Common myeloid progenitor, CD34-positive (primary cell): ENCODE measurements at regions not wholly inside any gene's neighbourhood (a gene's known extent, or its start where the extent isn't known, plus 50 kb on each side); places are given as distances from the start of the nearest gene placed in this dataset.

Experiments
- CTCF ChIA-PET: fragments of 350-600 bp; sonication (Branson Sonifier 250); formaldehyde crosslinking; loops from one replicate; lab custom pipeline; 2021; ENCODE audit warnings: antibody characterized with exemption; lab: Charles Lee
- POLR2A ChIA-PET: fragments of 350-600 bp; sonication (Branson Sonifier 250); formaldehyde crosslinking; loops from one replicate; lab custom pipeline; 2021; ENCODE audit warnings: antibody characterized with exemption; lab: Charles Lee
- DNase-seq, 3 donors: peaks; one replicate each; pipeline versions ENCODE4 v3.0.0 to v3.0.0-alpha.2; 2013
- H3K27ac ChIP-seq, 2 experiments: 1 replicate in 1 of 2; 2 replicates in 1 of 2; pipeline ENCODE4 v1.7.0; 2013; ENCODE audit warnings: inconsistent platforms in 2 of 2, low read length in 2 of 2, mild to moderate bottlenecking in 2 of 2, low read depth in 1 of 2, moderate library complexity in 1 of 2; ENCODE audit not compliant: severe bottlenecking in 2 of 2, insufficient read depth in 1 of 2, poor library complexity in 1 of 2
- H3K27me3 ChIP-seq, 5 experiments: replicated peaks in 2 of 5; 1 replicate in 3 of 5; 2 replicates in 2 of 5; pipeline versions ENCODE4 v1.6.1 to v1.7.0; 2013; ENCODE audit warnings: low read length in 4 of 5, mild to moderate bottlenecking in 2 of 5, moderate library complexity in 2 of 5, inconsistent platforms in 1 of 5; ENCODE audit not compliant: insufficient read depth in 5 of 5, control insufficient read depth in 4 of 5
- H3K36me3 ChIP-seq, 4 experiments: 1 replicate in 2 of 4; 2 replicates in 2 of 4; pipeline versions ENCODE4 v1.6.1 to v1.7.0; 2013; ENCODE audit warnings: low read length in 3 of 4, control low read depth in 1 of 4, mild to moderate bottlenecking in 1 of 4; ENCODE audit not compliant: control insufficient read depth in 4 of 4, insufficient read depth in 4 of 4
- H3K4me1 ChIP-seq, 4 experiments: 1 replicate in 3 of 4; 2 replicates in 1 of 4; pipeline versions ENCODE4 v1.6.1 to v1.7.1; 2013; ENCODE audit warnings: low read length in 3 of 4, mild to moderate bottlenecking in 3 of 4, control low read depth in 1 of 4, inconsistent platforms in 1 of 4, moderate library complexity in 1 of 4; ENCODE audit not compliant: control insufficient read depth in 4 of 4, insufficient read depth in 4 of 4; ENCODE audit errors: control extremely low read depth in 1 of 4
- H3K4me3 ChIP-seq, 7 experiments: 1 replicate in 4 of 7; 2 replicates in 3 of 7; pipeline versions ENCODE4 v1.5.1 to v1.7.0; 2013; ENCODE audit warnings: mild to moderate bottlenecking in 7 of 7, low read length in 6 of 7, moderate library complexity in 6 of 7, inconsistent platforms in 2 of 7, low read depth in 2 of 7, control low read depth in 1 of 7; ENCODE audit not compliant: insufficient read depth in 4 of 7, control insufficient read depth in 1 of 7; ENCODE audit errors: extremely low read depth in 1 of 7
- H3K9me3 ChIP-seq, 5 experiments: 1 replicate in 4 of 5; 2 replicates in 1 of 5; pipeline versions ENCODE4 v1.6.1 to v1.7.1; 2013; ENCODE audit warnings: low read length in 4 of 5, mild to moderate bottlenecking in 2 of 5, inconsistent platforms in 1 of 5, low read depth in 1 of 5, moderate library complexity in 1 of 5; ENCODE audit not compliant: control insufficient read depth in 4 of 5, insufficient read depth in 2 of 5; ENCODE audit errors: control extremely low read depth in 1 of 5
- WGBS: methylation state at CpG from one replicate; pipeline ENCODE4 v1.1.5; 2013; ENCODE audit not compliant: insufficient coverage; 5-methylcytosine and 5-hydroxymethylcytosine counted together

GRCh38 chr3:161754420-161755053, 257.9 kb downstream of the OTOL1 start:
- Histone ChIP-seq H3K4me3 (no peak overlapping the region), H3K27me3 (no peaks in the 10 kb centered on the region), H3K27ac (no peak overlapping the region), H3K4me1 (no peaks in the 10 kb centered on the region), H3K9me3 (no peaks in the 10 kb centered on the region), H3K36me3 (no peaks in the 10 kb centered on the region)
- ChIA-PET POLR2A (no interaction called here), CTCF (no interaction called here)
- 100% methylated on average over 1 of the region's 3 CpGs for WGBS
- DNase-seq: no peak

GRCh38 chr3:161759444-161759843, 262.8 kb downstream of the OTOL1 start:
- DNase-seq: no peak
- no CpG with 5 or more reads among the region's 2 CpGs for WGBS
- POLR2A ChIA-PET: no interaction called here
- CTCF ChIA-PET: no interaction called here
- Histone ChIP-seq H3K27me3 (no peaks in the 10 kb centered on the region), H3K4me3 (no peak overlapping the region), H3K27ac (no peak overlapping the region), H3K4me1 (no peaks in the 10 kb centered on the region), H3K9me3 (peaks cover 0 to 5% (median 1%) of the 10 kb centered on the region in 5 experiments), H3K36me3 (no peaks in the 10 kb centered on the region)

GRCh38 chr3:161766331-161766730, 269.7 kb downstream of the OTOL1 start:
- DNase-seq: no peak
- H3K27me3 ChIP-seq: no peaks in the 10 kb centered on the region
- no peak overlapping the region for H3K27ac ChIP-seq
- H3K36me3 ChIP-seq: no peaks in the 10 kb centered on the region
- H3K4me1 ChIP-seq: peaks cover 3 to 17% (median 15%) of the 10 kb centered on the region in 4 experiments
- WGBS: no CpG with 5 or more reads among the region's 3 CpGs
- POLR2A ChIA-PET: no interaction called here
- CTCF ChIA-PET: no interaction called here
- peaks cover 0 to 1% (median 0%) of the 10 kb centered on the region in 5 experiments for H3K9me3 ChIP-seq
- no peak overlapping the region for H3K4me3 ChIP-seq

GRCh38 chr3:161770484-161771386, 274.1 kb downstream of the OTOL1 start:
- H3K9me3 ChIP-seq: peaks cover 0 to 19% (median 2%) of the 10 kb centered on the region in 5 experiments
- WGBS: 0% methylated on average over 1 of the region's 3 CpGs
- H3K4me3 ChIP-seq: peak overlapping the region in 2 of 7 experiments; percentile 29 to 51
- peak; percentile 85 to 94 (median 92) for DNase-seq
- no peaks in the 10 kb centered on the region for H3K36me3 ChIP-seq
- peaks cover 3 to 19% (median 17%) of the 10 kb centered on the region in 4 experiments for H3K4me1 ChIP-seq
- ChIA-PET CTCF (interaction anchor here (1.7 kb wide), 1 partner anchor 12 kb away, joined by 6 read pairs; no protein-coding TSS in a partner anchor), POLR2A (no interaction called here)
- H3K27me3 ChIP-seq: no peaks in the 10 kb centered on the region
- peak overlapping the region; percentile 43 to 51 for H3K27ac ChIP-seq

GRCh38 chr3:161781381-161781780, 284.8 kb downstream of the OTOL1 start:
- Histone ChIP-seq H3K4me3 (peak overlapping the region in 1 of 7 experiments; percentile 50), H3K27me3 (no peaks in the 10 kb centered on the region), H3K4me1 (peaks cover 0 to 10% (median 3%) of the 10 kb centered on the region in 4 experiments), H3K9me3 (peaks cover 0 to 15% (median 3%) of the 10 kb centered on the region in 5 experiments), H3K36me3 (no peaks in the 10 kb centered on the region), H3K27ac (peak overlapping the region; percentile 39 to 40)
- WGBS: no CpG with 5 or more reads among the region's 1 CpG
- peak; percentile 14 to 52 (median 45) for DNase-seq
- POLR2A ChIA-PET: no interaction called here
- CTCF ChIA-PET: interaction anchor here (2.3 kb wide), 2 partner anchors 9 to 11 kb away, joined by 6 to 8 read pairs; no protein-coding TSS in a partner anchor

GRCh38 chr3:161793194-161793930, 296.8 kb downstream of the OTOL1 start:
- H3K27ac ChIP-seq: no peak overlapping the region
- peaks cover 0 to 12% (median 2%) of the 10 kb centered on the region in 4 experiments for H3K4me1 ChIP-seq
- H3K9me3 ChIP-seq: no peaks in the 10 kb centered on the region
- H3K27me3 ChIP-seq: no peaks in the 10 kb centered on the region
- no peak for DNase-seq
- no peak overlapping the region for H3K4me3 ChIP-seq
- WGBS: no CpG with 5 or more reads among the region's 3 CpGs
- CTCF ChIA-PET: no interaction called here
- POLR2A ChIA-PET: no interaction called here
- H3K36me3 ChIP-seq: no peaks in the 10 kb centered on the region
